HCEC 1CT (cell line): ENCODE measurements at regions not wholly inside any gene's neighbourhood (a gene's known extent, or its start where the extent isn't known, plus 50 kb on each side); places are given as distances from the start of the nearest gene placed in this dataset.
"Not testable (repeated sequence)": the region's sequence is repeated elsewhere in the genome, so short reads cannot be mapped to it uniquely, and the experiment has no call there.

Source experiments
- DNase-seq: peaks from one replicate; pipeline ENCODE4 v3.0.0-alpha.2; 2017

DNA sequence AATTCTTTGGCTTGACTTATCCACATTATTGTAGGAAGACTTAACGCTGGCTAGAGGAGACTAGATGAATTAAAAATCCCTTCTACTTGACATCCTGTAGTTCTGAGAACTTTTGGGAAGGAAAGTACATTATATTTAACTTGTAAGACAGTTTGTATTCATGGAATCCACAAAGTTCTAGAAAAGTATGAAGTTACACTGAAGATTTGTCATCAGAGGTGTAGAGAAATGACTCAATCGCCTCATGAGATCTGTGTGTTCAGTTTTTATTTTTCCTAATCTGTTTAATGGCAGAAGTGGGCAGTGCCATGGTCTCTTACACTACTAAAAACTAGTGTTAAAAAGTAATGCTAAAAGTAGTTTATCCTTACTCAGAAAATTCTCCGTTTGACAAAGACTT is 89.1 kb upstream of the SMIM30 start:
- DNase-seq = no peak

DNA sequence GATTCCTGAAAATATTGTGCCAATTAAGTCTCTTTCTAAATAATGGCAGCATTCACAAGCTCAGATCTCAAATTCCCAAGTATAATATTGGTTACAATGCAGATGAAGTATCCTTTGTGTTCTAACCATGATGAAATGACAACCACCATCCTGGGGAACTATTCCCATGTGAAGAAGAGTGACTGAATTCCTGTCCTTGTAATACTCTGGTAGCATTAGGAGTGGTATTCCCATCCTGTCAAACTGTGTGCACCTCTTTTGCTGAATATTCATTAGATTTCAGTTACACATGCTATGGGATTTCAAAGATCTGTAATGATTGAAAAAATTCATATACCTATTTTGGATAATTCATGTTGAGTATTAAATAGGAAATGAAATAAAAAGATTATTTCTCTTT is 86.1 kb upstream of the SMIM30 start:
- DNase-seq = no peak

DNA sequence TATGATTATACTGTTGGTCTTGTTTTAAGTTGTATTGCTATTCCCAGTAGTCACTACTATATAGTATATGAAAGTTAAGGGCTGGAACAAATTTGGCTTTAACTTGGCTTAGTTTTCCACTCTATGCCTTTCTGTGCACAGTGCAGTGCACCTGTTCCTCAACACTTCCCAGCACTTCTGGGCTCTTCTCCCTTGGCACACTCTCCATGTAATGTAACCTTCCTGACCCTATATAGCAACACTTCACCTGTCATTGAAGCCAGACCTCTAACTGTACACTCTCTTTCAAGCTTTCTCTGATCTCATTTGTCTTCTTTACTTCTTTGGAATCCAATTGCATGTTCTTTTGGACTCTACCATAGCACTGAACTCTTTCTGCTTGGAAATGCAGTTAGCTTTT is 83.9 kb upstream of the SMIM30 start:
- no peak for DNase-seq

DNA sequence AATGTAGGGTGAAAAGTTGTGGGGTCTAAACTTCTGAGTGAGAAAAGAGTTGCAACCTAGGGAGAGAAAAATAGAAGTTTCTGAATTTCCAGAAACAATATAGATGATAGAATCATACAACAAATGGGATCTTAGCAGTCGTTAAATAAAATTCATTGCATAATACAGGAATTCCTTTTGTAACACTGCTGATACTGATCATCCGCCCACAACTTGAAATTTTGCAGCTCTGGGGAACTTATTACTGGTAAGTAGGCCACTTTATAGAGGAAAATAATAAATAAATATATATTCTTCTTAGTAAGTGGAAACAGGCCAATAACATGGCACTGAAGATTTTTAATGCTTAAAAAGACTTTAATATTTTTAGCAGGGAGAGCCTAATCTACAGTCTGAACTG is 81.9 kb upstream of the SMIM30 start:
- no peak for DNase-seq

DNA sequence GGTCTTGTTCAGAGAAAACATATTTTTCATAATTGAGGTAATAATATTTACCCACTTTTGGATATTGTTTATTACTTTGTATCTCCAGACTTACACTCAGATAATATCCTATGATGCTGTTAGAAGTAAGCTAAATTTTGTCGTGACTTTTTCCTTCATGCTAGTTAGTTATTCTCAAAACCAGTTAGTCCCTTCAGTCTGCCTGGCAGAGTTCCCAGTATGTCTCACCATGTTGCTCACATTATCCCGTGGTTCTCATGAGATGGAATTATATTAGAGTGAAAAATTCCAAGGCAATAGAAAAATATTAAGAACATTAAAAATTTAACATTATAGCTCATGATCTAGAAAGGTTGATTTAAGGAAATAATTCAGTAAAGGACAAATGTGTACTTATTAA is 81.5 kb upstream of the SMIM30 start:
- no peak for DNase-seq

DNA sequence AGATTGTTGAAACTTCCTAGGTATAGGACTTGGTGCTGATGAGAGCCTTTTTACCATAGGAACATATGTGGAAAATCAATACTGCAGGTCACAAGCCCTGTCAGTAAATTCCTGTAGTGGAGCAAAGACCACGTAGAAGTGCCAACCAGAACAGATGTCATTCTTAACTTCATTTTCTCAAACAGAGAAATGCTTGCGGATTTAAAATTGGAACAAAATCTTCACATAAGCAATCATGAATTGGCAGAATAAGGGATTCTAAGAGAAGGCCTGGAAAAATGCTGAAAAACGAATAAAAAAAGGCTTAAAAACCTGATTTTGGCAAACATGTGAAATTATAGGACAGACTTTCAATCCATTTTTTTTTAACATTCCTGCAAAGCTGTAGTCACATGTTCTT is 80.8 kb upstream of the SMIM30 start:
- DNase-seq = no peak

DNA sequence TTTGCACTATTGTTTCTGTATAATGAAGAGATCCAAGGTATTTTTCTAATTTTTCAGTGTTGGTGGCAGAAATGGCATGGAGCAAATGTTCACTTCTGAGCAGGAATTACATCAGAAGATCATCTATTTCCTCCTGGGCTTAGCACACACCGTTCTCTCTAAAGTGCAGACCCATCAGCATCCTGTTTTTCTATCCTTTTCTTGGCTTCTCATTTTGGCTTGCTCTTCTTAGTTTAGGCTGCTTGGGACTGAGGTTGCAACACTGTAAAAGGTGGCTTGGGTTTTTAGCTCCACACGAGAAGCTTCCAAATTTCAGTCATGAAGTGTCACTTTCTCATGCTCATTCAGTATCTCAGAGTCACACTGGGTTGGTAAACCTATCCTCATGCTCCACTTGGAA is 79.9 kb upstream of the SMIM30 start:
- no peak for DNase-seq

DNA sequence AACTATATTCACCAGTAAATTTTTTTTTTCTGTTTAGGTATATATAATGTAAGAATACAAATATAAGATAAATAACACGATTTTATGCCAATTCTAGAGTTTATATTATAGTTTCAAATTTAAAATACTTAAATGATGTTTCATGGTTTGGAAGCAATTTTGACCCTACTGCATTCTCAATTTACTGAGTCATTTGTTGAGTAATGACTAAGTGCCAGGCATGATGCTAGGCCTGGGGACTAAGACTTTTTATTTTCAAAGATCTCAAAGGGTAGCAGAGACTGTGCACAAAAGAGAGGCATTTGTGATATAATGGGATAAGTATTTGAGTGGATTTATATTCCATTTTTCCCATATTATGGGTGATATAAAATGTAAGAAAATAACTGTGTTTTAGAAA is 78.9 kb upstream of the SMIM30 start:
- peak; percentile 87 for DNase-seq

DNA sequence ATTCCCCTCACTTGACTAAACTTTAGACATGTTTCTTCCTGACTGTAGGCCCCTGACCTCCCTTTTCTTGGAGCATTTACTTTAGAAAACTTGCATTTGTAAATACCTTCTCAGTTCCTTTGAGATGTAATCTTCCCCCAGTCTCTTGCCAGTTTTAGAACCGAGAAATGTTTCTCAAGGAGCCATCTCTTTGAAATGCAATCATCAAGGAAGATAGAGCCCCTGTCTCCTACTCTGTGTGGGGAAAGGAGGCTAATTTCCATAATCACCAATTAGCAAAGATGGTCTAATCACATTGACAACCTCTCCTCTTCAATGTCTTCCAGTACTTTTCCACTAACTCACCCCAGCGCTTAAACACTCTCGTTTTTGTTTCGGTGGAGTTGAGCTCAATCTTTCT is 70.0 kb upstream of the SMIM30 start:
- no peak for DNase-seq

DNA sequence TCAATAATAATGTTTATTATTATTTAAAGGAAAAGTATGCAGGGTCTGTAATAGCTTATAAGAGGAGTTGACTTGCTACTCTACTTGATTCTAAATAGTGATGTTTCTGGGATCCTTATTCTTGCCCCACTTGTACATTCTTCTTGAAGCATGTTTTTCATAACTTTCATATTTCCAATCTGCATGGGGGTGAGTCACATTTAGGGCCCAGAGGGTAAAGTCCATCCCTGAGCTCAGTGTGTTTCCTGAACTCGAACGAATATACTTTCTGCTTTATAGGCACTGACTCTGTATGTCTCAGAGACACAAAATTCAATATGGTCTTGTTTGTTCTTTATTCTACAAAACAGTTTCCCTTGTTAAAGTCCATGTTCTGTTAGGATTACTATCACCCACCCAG is 61.0 kb upstream of the SMIM30 start:
- peak; percentile 36 for DNase-seq

DNA sequence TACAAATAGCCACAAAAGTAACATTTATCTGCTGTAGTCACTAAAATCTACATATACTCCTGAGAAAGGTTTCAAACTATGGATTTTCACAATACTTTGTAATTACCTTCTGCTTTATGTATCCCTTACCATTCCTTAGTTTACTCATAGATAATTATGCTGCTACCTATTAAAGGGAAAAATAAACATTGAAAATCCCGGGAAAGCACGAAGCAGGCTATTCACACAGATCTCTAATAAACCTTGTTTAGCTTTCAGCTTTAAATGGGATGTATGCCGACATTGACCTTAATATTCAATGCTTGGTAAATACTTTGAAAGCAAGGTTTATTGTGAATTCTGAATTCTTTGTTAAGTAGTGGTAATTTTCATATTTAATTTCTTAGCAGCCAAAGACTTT is 58.5 kb upstream of the SMIM30 start:
- no peak for DNase-seq

DNA sequence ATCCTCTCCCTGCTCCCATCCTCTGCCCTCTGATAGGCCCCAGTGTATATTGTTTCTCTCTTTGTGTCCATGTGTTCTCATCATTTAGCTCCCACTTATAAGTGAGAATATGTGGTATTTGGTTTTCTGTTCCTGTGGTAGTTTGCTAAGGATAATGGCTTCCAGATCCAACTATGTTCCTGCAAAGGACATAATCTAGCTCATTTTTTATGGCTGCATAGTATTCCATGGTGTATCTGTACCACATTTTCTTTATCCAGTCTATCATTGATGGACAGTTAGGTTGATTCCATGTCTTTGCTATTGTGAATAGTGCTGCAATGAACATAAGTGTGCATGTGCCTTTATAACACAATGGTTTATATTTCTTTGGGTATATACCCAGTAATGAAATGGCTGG is 57.8 kb upstream of the SMIM30 start:
- not testable (repeated sequence) for DNase-seq

DNA sequence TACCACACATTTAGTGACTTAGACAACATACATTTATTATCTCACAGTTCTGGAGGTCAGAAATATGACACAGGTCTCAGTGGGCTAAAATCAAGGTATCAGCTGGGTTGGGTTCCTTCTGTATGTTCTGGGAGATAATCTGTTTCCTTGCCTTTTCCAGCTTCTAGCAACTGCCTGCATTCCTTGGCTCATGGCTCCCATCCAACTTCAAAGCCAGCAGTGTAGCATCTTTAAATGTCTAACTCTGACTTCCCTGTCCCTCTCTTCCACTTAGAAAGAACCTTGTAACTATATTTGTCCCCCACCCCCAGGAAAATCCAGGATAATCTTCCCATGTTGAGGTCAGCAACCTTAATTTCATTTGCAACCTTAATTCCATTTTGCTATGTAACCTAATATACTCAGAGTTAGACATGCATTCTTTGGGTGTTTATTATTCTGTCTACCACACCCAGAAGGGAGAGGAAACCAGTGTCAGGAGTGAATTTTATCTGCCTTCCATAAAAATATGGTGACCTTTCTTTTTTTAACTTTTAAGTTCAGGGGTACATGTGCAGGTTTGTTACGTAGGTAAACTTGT is 57.3 kb upstream of the SMIM30 start:
- DNase-seq = no peak

DNA sequence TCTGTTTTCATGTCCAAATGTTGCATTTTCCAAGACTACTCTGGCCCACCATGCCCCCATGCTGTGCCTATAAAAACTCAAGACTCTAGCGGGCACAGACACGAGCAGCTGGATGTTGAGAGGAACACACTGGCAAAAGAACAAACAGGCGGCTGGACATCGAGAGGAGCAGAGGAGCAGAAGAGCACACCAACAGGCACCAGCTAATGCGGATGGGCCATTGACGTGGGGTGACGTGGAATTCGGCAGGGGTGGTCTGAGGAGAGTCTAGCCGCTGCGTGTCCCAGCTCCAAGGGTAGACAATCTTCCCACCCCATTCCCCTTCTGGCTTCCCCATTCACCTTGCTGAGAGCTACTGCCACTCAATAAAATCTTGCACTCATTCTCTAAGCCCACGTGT is 54.4 kb upstream of the SMIM30 start:
- DNase-seq = no peak

DNA sequence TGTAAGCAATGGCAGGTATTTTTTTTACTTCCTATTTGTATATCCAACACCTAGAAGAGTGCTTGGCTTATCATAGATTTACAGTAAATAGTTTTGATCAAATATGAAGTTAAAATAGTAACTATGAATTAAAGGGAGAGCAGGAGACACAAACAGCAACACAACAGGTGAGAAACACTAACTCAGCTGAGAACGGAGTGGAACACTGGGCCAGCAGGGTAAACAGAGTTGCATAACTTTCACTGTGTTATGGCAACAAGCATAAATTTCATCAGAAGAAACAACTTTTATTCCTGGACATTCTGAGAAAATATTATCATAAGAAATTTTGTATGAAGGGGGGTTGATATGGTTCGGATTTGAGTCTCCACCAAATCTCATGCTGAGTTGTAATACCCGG is 52.2 kb upstream of the SMIM30 start:
- no peak for DNase-seq
